ENCODE measurements at regions not wholly inside any gene's neighbourhood (a gene's known extent, or its start where the extent isn't known, plus 50 kb on each side); places are given as distances from the start of the nearest gene placed in this dataset.

- ChIA-PET CTCF (no interaction called here), POLR2A (ENCODE audit: unreplicated experiment) (no interaction called here)
- no peaks in the 10 kb centered on the region for H4K20me1 ChIP-seq (ENCODE audit: insufficient read depth)
- H3K9me3 ChIP-seq (ENCODE audit: insufficient read depth, low read depth): no peaks in the 10 kb centered on the region
- BruUV-seq (replicated peaks): no TSS peak
- no peaks in the 10 kb centered on the region for H3F3A ChIP-seq (ENCODE audit: insufficient read depth, low read depth)
- H3K79me2 ChIP-seq (ENCODE audit: low read depth): no peaks in the 10 kb centered on the region
- intact Hi-C loops (cut with micrococcal nuclease; ENCODE audit: unreplicated experiment): no loop called here
- no peak overlapping the region for H2AFZ ChIP-seq
- no peak overlapping the region for H3K27ac ChIP-seq
- no peaks in the 10 kb centered on the region for H3K27me3 ChIP-seq (ENCODE audit: insufficient read depth, low read depth)
- no peak for TF ChIP-seq CTCF (conservative IDR thresholded peaks at IDR 0.05)
- H3K4me2 ChIP-seq: no peak overlapping the region
- DNase-seq: no peak
- peaks cover 4% of the 10 kb centered on the region; the same call in 1 of the 2 replicates for H3K9me2 ChIP-seq (ENCODE audit: insufficient read depth)
- no peak overlapping the region for H3K4me3 ChIP-seq
- H3K4me1 ChIP-seq (replicated peaks; ENCODE audit: insufficient read depth): no peaks in the 10 kb centered on the region
- no peaks in the 10 kb centered on the region for H3K36me3 ChIP-seq (ENCODE audit: low read depth)
Observed at GRCh38 chr10:81520688-81521087, 354.3 kb upstream of the NRG3 start.

- Histone ChIP-seq H3K27ac (no peak overlapping the region), H3K36me3 (ENCODE audit: low read depth) (no peaks in the 10 kb centered on the region), H3K9me3 (ENCODE audit: insufficient read depth, low read depth) (no peaks in the 10 kb centered on the region), H2AFZ (no peak overlapping the region), H3K4me1 (replicated peaks; ENCODE audit: insufficient read depth) (no peaks in the 10 kb centered on the region), H3K27me3 (ENCODE audit: insufficient read depth, low read depth) (no peaks in the 10 kb centered on the region), H3F3A (ENCODE audit: insufficient read depth, low read depth) (no peaks in the 10 kb centered on the region), H3K4me2 (no peak overlapping the region), H3K79me2 (ENCODE audit: low read depth) (no peaks in the 10 kb centered on the region), H3K9me2 (ENCODE audit: insufficient read depth) (no peaks in the 10 kb centered on the region), H4K20me1 (ENCODE audit: insufficient read depth) (no peaks in the 10 kb centered on the region), H3K4me3 (no peak overlapping the region)
- ChIA-PET CTCF (no interaction called here), POLR2A (ENCODE audit: unreplicated experiment) (no interaction called here)
- no peak for DNase-seq
- intact Hi-C loops (cut with micrococcal nuclease; ENCODE audit: unreplicated experiment): no loop called here
- TF ChIP-seq EZH2 (IDR thresholded peaks at IDR 0.05; ENCODE audit: low read depth) (no peak), CTCF (conservative IDR thresholded peaks at IDR 0.05) (no peak)
- no TSS peak for BruUV-seq (replicated peaks)
Observed at GRCh38 chr10:81524467-81524866, 350.5 kb upstream of the NRG3 start.

- Histone ChIP-seq H3F3A (ENCODE audit: insufficient read depth, low read depth) (no peaks in the 10 kb centered on the region), H3K4me2 (no peak overlapping the region), H3K4me3 (no peak overlapping the region), H2AFZ (no peak overlapping the region), H4K20me1 (ENCODE audit: insufficient read depth) (no peaks in the 10 kb centered on the region), H3K9me2 (ENCODE audit: insufficient read depth) (no peaks in the 10 kb centered on the region), H3K27me3 (ENCODE audit: insufficient read depth, low read depth) (no peaks in the 10 kb centered on the region), H3K27ac (no peak overlapping the region), H3K9me3 (ENCODE audit: insufficient read depth, low read depth) (no peaks in the 10 kb centered on the region), H3K4me1 (replicated peaks; ENCODE audit: insufficient read depth) (no peaks in the 10 kb centered on the region), H3K36me3 (ENCODE audit: low read depth) (no peaks in the 10 kb centered on the region), H3K79me2 (ENCODE audit: low read depth) (no peaks in the 10 kb centered on the region)
- DNase-seq: no peak
- no peak for TF ChIP-seq EZH2 (IDR thresholded peaks at IDR 0.05; ENCODE audit: low read depth)
- no peak for TF ChIP-seq CTCF (conservative IDR thresholded peaks at IDR 0.05)
- intact Hi-C loops (cut with micrococcal nuclease; ENCODE audit: unreplicated experiment): no loop called here
- ChIA-PET POLR2A (ENCODE audit: unreplicated experiment) (no interaction called here), CTCF (no interaction called here)
- BruUV-seq (replicated peaks): no TSS peak
Observed at GRCh38 chr10:81532403-81532802, 342.6 kb upstream of the NRG3 start.
